ENCODE measurements at regions not wholly inside any gene's neighbourhood (a gene's known extent, or its start where the extent isn't known, plus 50 kb on each side); places are given as distances from the start of the nearest gene placed in this dataset.

DNA sequence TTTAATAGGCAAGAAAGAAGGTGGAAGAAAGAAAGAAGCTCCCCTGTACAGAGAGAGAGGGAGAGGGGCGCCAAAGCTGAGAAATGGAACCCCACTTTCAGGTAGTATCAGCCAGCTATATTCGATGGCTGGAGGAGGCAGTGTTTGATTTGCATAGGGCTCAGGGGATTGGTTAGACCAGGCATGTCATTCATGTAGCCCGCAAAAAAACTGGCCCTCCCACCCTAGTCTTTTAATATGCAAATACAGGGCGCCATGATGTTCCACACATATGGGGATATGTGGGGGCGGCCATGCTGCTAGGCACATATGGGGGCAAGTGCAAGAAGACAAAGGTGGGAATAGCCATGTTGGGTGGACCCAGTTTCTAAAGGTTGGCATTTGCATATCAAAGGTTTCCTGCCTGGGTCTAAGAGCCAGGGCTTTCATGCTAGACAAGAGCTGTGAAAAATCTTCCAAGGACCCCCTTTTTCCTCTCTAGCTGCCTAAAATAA, 174.4 kb upstream of the ADRA1B start:
- TF ChIP-seq POLR2A (IDR thresholded peaks at IDR 0.05; ENCODE audit: low read depth, low read length) (no peak), MYC (IDR thresholded peaks at IDR 0.05; ENCODE audit: low read depth, low read length) (no peak), POLR2AphosphoS5 (IDR thresholded peaks at IDR 0.05; ENCODE audit: insufficient read depth, low read depth, low read length) (no peak), EZH2 (IDR thresholded peaks at IDR 0.05; ENCODE audit: borderline replicate concordance, low read depth, low read length, severe bottlenecking) (no peak)
- TF ChIP-seq, protein P1, sequence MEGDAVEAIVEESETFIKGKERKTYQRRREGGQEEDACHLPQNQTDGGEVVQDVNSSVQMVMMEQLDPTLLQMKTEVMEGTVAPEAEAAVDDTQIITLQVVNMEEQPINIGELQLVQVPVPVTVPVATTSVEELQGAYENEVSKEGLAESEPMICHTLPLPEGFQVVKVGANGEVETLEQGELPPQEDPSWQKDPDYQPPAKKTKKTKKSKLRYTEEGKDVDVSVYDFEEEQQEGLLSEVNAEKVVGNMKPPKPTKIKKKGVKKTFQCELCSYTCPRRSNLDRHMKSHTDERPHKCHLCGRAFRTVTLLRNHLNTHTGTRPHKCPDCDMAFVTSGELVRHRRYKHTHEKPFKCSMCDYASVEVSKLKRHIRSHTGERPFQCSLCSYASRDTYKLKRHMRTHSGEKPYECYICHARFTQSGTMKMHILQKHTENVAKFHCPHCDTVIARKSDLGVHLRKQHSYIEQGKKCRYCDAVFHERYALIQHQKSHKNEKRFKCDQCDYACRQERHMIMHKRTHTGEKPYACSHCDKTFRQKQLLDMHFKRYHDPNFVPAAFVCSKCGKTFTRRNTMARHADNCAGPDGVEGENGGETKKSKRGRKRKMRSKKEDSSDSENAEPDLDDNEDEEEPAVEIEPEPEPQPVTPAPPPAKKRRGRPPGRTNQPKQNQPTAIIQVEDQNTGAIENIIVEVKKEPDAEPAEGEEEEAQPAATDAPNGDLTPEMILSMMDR (IDR thresholded peaks at IDR 0.05; ENCODE audit: extremely low read depth in 1 of 2, insufficient read depth in 1 of 2, low read depth in 1 of 2, low read length in 2 of 2), result no peak
